GM19468 (cell line): ENCODE measurements at regions not wholly inside any gene's neighbourhood (a gene's known extent, or its start where the extent isn't known, plus 50 kb on each side); places are given as distances from the start of the nearest gene placed in this dataset.

Source experiments
- ATAC-seq: cut with Tn5 transposase; IDR thresholded peaks from one replicate; pipeline ENCODE4 v1.9.1; 2021; ENCODE audit warnings: mild to moderate bottlenecking, moderate library complexity, moderate number of reproducible peaks; ENCODE audit not compliant: unreplicated experiment; ENCODE audit errors: extremely low read depth

GRCh38 chr14:22513066-22513812, 75.8 kb downstream of the DAD1 start:
- ATAC-seq: no peak

- ATAC-seq: no peak
Measured at GRCh38 chr14:22512106-22512814, 76.8 kb downstream of the DAD1 start.

- no peak for ATAC-seq
Measured at GRCh38 chr14:22510527-22511110, 78.4 kb downstream of the DAD1 start.

GRCh38 chr14:22509751-22510300, 79.2 kb downstream of the DAD1 start:
- no peak for ATAC-seq

- ATAC-seq: no peak
Measured at GRCh38 chr14:22509036-22509709, 79.9 kb downstream of the DAD1 start.

- no peak for ATAC-seq
Measured at GRCh38 chr14:22508662-22509035, 80.4 kb downstream of the DAD1 start.

GRCh38 chr14:22508150-22508457, 80.9 kb downstream of the DAD1 start:
- no peak for ATAC-seq

GRCh38 chr14:22506778-22507351, 82.2 kb downstream of the DAD1 start:
- ATAC-seq: no peak

- ATAC-seq: no peak
Measured at GRCh38 chr14:22506378-22506710, 82.7 kb downstream of the DAD1 start.

GRCh38 chr14:22505697-22506377, 83.2 kb downstream of the DAD1 start:
- ATAC-seq: no peak

GRCh38 chr14:22505309-22505696, 83.7 kb downstream of the DAD1 start:
- ATAC-seq: no peak

- ATAC-seq: no peak
Measured at GRCh38 chr14:22502551-22502950, 86.5 kb downstream of the DAD1 start.

GRCh38 chr14:22502007-22502406, 87.0 kb downstream of the DAD1 start:
- ATAC-seq: no peak

GRCh38 chr14:22500954-22501726, 87.9 kb downstream of the DAD1 start:
- ATAC-seq: no peak

GRCh38 chr14:22500525-22500924, 88.5 kb downstream of the DAD1 start:
- no peak for ATAC-seq

- no peak for ATAC-seq
Measured at GRCh38 chr14:22497671-22498093, 91.3 kb downstream of the DAD1 start.

- ATAC-seq: no peak
Measured at GRCh38 chr14:22497144-22497423, 91.9 kb downstream of the DAD1 start.

GRCh38 chr14:22494486-22495135, 94.4 kb downstream of the DAD1 start:
- no peak for ATAC-seq

- ATAC-seq: no peak
Measured at GRCh38 chr14:22493753-22494152, 95.3 kb downstream of the DAD1 start.
